GM19452 (cell line): ENCODE measurements at regions not wholly inside any gene's neighbourhood (a gene's known extent, or its start where the extent isn't known, plus 50 kb on each side); places are given as distances from the start of the nearest gene placed in this dataset.
A peak's percentile ranks its signal among the peaks of the same experiment; 100 is the strongest.
"Not testable (repeated sequence)": the region's sequence is repeated elsewhere in the genome, so short reads cannot be mapped to it uniquely, and the experiment has no call there.

Experiments used
- ATAC-seq: cut with Tn5 transposase; IDR thresholded peaks from one replicate; pipeline ENCODE4 v1.9.1; 2021; ENCODE audit not compliant: unreplicated experiment

GRCh38 chr10:52965938-52966401 is 193.4 kb upstream of the MBL2 start:
- ATAC-seq, result peak; percentile 99

- peak; percentile 9 for ATAC-seq
Observed at GRCh38 chr10:52965509-52965908, 192.9 kb upstream of the MBL2 start.

GRCh38 chr10:52961323-52961722 is 188.7 kb upstream of the MBL2 start:
- no peak for ATAC-seq

GRCh38 chr10:52959810-52960209 is 187.2 kb upstream of the MBL2 start:
- no peak for ATAC-seq

GRCh38 chr10:52956861-52957260 is 184.3 kb upstream of the MBL2 start:
- no peak for ATAC-seq

- no peak for ATAC-seq
Observed at GRCh38 chr10:52956461-52956860, 183.9 kb upstream of the MBL2 start.

- no peak for ATAC-seq
Observed at GRCh38 chr10:52955337-52955736, 182.8 kb upstream of the MBL2 start.

- ATAC-seq, result no peak
Observed at GRCh38 chr10:52954407-52954806, 181.8 kb upstream of the MBL2 start.

- ATAC-seq, result no peak
Observed at GRCh38 chr10:52952391-52953055, 179.9 kb upstream of the MBL2 start.

GRCh38 chr10:52951824-52952223 is 179.2 kb upstream of the MBL2 start:
- peak; percentile 87 for ATAC-seq

- ATAC-seq, result no peak
Observed at GRCh38 chr10:52950578-52950977, 178.0 kb upstream of the MBL2 start.

- no peak for ATAC-seq
Observed at GRCh38 chr10:52949899-52950298, 177.3 kb upstream of the MBL2 start.

GRCh38 chr10:52946486-52946885 is 173.9 kb upstream of the MBL2 start:
- ATAC-seq, result no peak

GRCh38 chr10:52945521-52945920 is 172.9 kb upstream of the MBL2 start:
- not testable (repeated sequence) for ATAC-seq

- no peak for ATAC-seq
Observed at GRCh38 chr10:52940921-52941320, 168.3 kb upstream of the MBL2 start.

GRCh38 chr10:52939894-52940293 is 167.3 kb upstream of the MBL2 start:
- ATAC-seq, result no peak

GRCh38 chr10:52933748-52934147 is 161.2 kb upstream of the MBL2 start:
- ATAC-seq, result no peak

- ATAC-seq, result no peak
Observed at GRCh38 chr10:52927678-52928077, 155.1 kb upstream of the MBL2 start.

- ATAC-seq, result no peak
Observed at GRCh38 chr10:52923520-52923919, 150.9 kb upstream of the MBL2 start.

GRCh38 chr10:52918714-52919305 is 146.2 kb upstream of the MBL2 start:
- ATAC-seq, result no peak

GRCh38 chr10:52915391-52915790 is 142.8 kb upstream of the MBL2 start:
- no peak for ATAC-seq

- no peak for ATAC-seq
Observed at GRCh38 chr10:52911163-52911562, 138.6 kb upstream of the MBL2 start.

- ATAC-seq, result no peak
Observed at GRCh38 chr10:52908478-52908877, 135.9 kb upstream of the MBL2 start.
